SK-N-SH (cell line): ENCODE measurements at regions not wholly inside any gene's neighbourhood (a gene's known extent, or its start where the extent isn't known, plus 50 kb on each side); places are given as distances from the start of the nearest gene placed in this dataset.

Experiments used
- CTCF ChIA-PET: fragments of 300-600, 350-600 bp; formaldehyde crosslinking; extraction: SDS; loops from one replicate; lab custom pipeline; 2021; lab: Yijun Ruan, JAX
- POLR2A ChIA-PET: fragments of 350-600 bp; sonication (Branson Sonifier 250); formaldehyde crosslinking; extraction: SDS; loops from one replicate; lab custom pipeline; 2020; ENCODE audit warnings: antibody characterized with exemption, inconsistent platforms; lab: Yijun Ruan, JAX
- DNase-seq: peaks from one replicate; pipeline ENCODE4 v3.0.0; 2012
- H2AFZ ChIP-seq: fragments of 200-600 bp; sonication (generic); 2 replicates; pipeline ENCODE4 v1.8.1; 2016; ENCODE audit warnings: antibody characterized with exemption, mild to moderate bottlenecking, low read depth
- H3F3A ChIP-seq: fragments of 200-600 bp; sonication (generic); replicated peaks from 2 replicates; pipeline ENCODE3; 2016; ENCODE audit warnings: antibody characterized with exemption, mild to moderate bottlenecking; ENCODE audit not compliant: insufficient read depth
- H3K27ac ChIP-seq, 2 experiments: fragments of 200-500 bp in 1 of 2; fragments of 200-600 bp in 1 of 2; sonication (Bioruptor generic) in 1 of 2; sonication (generic), shearing (Covaris generic) in 1 of 2; 2 replicates each; pipeline versions ENCODE4 v1.5.1 to v1.6.1; 2014 to 2016; ENCODE audit warnings: low read depth in 2 of 2, inconsistent platforms in 1 of 2, low read length in 1 of 2, mild to moderate bottlenecking in 1 of 2, mixed read lengths in 1 of 2
- H3K27me3 ChIP-seq: fragments of 200-600 bp; sonication (generic), shearing (Covaris generic); 2 replicates; pipeline ENCODE4 v1.6.1; 2016; ENCODE audit warnings: mixed run types; ENCODE audit not compliant: insufficient read depth
- H3K36me3 ChIP-seq, 2 experiments: fragments of 200-500 bp in 1 of 2; fragments of 200-600 bp in 1 of 2; sonication (Bioruptor generic) in 1 of 2; sonication (generic) in 1 of 2; replicated peaks in 1 of 2; 2 replicates each; pipeline versions ENCODE3 to v1.5.1; 2014 to 2016; ENCODE audit warnings: low read length in 1 of 2, mild to moderate bottlenecking in 1 of 2; ENCODE audit not compliant: insufficient read depth in 2 of 2, control insufficient read depth in 1 of 2
- H3K4me1 ChIP-seq, 2 experiments: fragments of 200-500 bp in 1 of 2; fragments of 200-600 bp in 1 of 2; sonication (Bioruptor generic) in 1 of 2; sonication (generic), shearing (Covaris generic) in 1 of 2; 2 replicates each; pipeline versions ENCODE4 v1.5.1 to v1.6.1; 2014 to 2016; ENCODE audit warnings: low read depth in 1 of 2, low read length in 1 of 2, mixed run types in 1 of 2; ENCODE audit not compliant: insufficient read depth in 2 of 2, control insufficient read depth in 1 of 2
- H3K4me2 ChIP-seq: fragments of 200-600 bp; sonication (generic), shearing (Covaris generic); 2 replicates; pipeline ENCODE4 v1.6.1; 2017; ENCODE audit warnings: mixed run types
- H3K4me3 ChIP-seq, 2 experiments: fragments of 200-500 bp in 1 of 2; fragments of 200-600 bp in 1 of 2; sonication (Bioruptor generic) in 1 of 2; sonication (generic), shearing (Covaris generic) in 1 of 2; 2 replicates each; pipeline versions ENCODE4 v1.5.1 to v1.8.1; 2014 to 2016; ENCODE audit warnings: low read depth in 2 of 2, inconsistent platforms in 1 of 2, low read length in 1 of 2, mild to moderate bottlenecking in 1 of 2, mixed read lengths in 1 of 2, moderate library complexity in 1 of 2
- H3K79me2 ChIP-seq: fragments of 200-600 bp; sonication (generic); 2 replicates; pipeline ENCODE4 v1.8.1; 2017; ENCODE audit warnings: mild to moderate bottlenecking; ENCODE audit not compliant: insufficient read depth
- H3K9ac ChIP-seq: fragments of 200-600 bp; sonication (generic); 2 replicates; pipeline ENCODE4 v1.6.1; 2017; ENCODE audit warnings: mixed run types
- H3K9me2 ChIP-seq: fragments of 200-600 bp; sonication (generic); 2 replicates; pipeline ENCODE4 v1.6.1; 2017; ENCODE audit warnings: mixed run types
- H3K9me3 ChIP-seq: fragments of 200-600 bp; sonication (generic); 2 replicates; pipeline ENCODE4 v1.6.1; 2017; ENCODE audit warnings: mixed run types, mild to moderate bottlenecking, moderate library complexity
- H4K20me1 ChIP-seq: fragments of 200-600 bp; sonication (generic); 2 replicates; pipeline ENCODE4 v1.6.1; 2017; ENCODE audit warnings: mild to moderate bottlenecking, mixed run types; ENCODE audit not compliant: insufficient read depth
- CHD2 ChIP-seq: fragments of 150-350 bp; IDR thresholded peaks from 2 replicates; pipeline ENCODE4 v1.6.1; 2018; ENCODE audit warnings: low read length; ENCODE audit not compliant: partially characterized antibody
- CTCF ChIP-seq: fragments of 200-600 bp; sonication (generic); IDR thresholded peaks from 2 replicates; pipeline ENCODE4 v1.6.1; 2017; ENCODE audit warnings: antibody characterized with exemption, mild to moderate bottlenecking, moderate library complexity
- ELF1 ChIP-seq: IDR thresholded peaks from 2 replicates; pipeline ENCODE4 v1.4.0; 2012
- EP300 ChIP-seq, 2 experiments: IDR thresholded peaks; 2 replicates each; pipeline versions ENCODE4 v1.4.0 to v1.6.1; 2012; ENCODE audit warnings: borderline replicate concordance in 1 of 2, low read depth in 1 of 2, low read length in 1 of 2
- FOSL2 ChIP-seq: IDR thresholded peaks from 2 replicates; pipeline ENCODE4 v1.4.0; 2012; ENCODE audit warnings: low read depth, mild to moderate bottlenecking, moderate library complexity, borderline replicate concordance
- FOXJ3 ChIP-seq: sonication (generic); formaldehyde crosslinking; IDR thresholded peaks from 2 replicates; pipeline ENCODE4 v1.5.1; 2020; ENCODE audit warnings: mild to moderate bottlenecking, missing genetic modification reagents
- FOXM1 ChIP-seq: IDR thresholded peaks from 2 replicates; pipeline ENCODE4 v1.4.0; 2012; ENCODE audit warnings: low read depth, mild to moderate bottlenecking
- GABPA ChIP-seq: IDR thresholded peaks from 2 replicates; pipeline ENCODE4 v1.4.0; 2012; ENCODE audit warnings: low read depth, mild to moderate bottlenecking
- GATA2 ChIP-seq: sonication (generic); formaldehyde crosslinking; IDR thresholded peaks from 2 replicates; pipeline ENCODE4 v1.5.0; 2020; ENCODE audit warnings: mild to moderate bottlenecking, missing genetic modification reagents
- IRF3 ChIP-seq: fragments of 150-350 bp; IDR thresholded peaks from 2 replicates; pipeline ENCODE4 v1.6.1; 2016; ENCODE audit warnings: mild to moderate bottlenecking, low read depth, low read length
- JUND ChIP-seq: IDR thresholded peaks from 2 replicates; pipeline ENCODE4 v1.4.0; 2012
- MAX ChIP-seq: IDR thresholded peaks from 2 replicates; pipeline ENCODE4 v1.4.0; 2012; ENCODE audit warnings: low read depth
- MXI1 ChIP-seq: IDR thresholded peaks from 2 replicates; pipeline ENCODE4 v1.6.1; 2012; ENCODE audit warnings: mild to moderate bottlenecking, low read depth, low read length, improper control_type of control experiment
- NFIC ChIP-seq: IDR thresholded peaks from 2 replicates; pipeline ENCODE4 v1.4.0; 2012; ENCODE audit warnings: borderline replicate concordance
- PBX3 ChIP-seq: IDR thresholded peaks from 2 replicates; pipeline ENCODE4; 2012
- POLR2AphosphoS5 ChIP-seq: IDR thresholded peaks from 2 replicates; pipeline ENCODE4 v1.6.1; 2012; ENCODE audit warnings: low read depth, low read length
- RAD21 ChIP-seq: IDR thresholded peaks from 2 replicates; pipeline ENCODE4 v1.6.1; 2012; ENCODE audit warnings: mild to moderate bottlenecking, low read length
- RCOR1 ChIP-seq: fragments of 150-350 bp; IDR thresholded peaks from 2 replicates; pipeline ENCODE4 v1.6.1; 2017; ENCODE audit warnings: antibody characterized with exemption, low read length
- RXRA ChIP-seq: IDR thresholded peaks from 2 replicates; pipeline ENCODE4 v1.4.0; 2012; ENCODE audit warnings: low read depth, mild to moderate bottlenecking, borderline replicate concordance
- SIN3A ChIP-seq: IDR thresholded peaks from 2 replicates; pipeline ENCODE4 v1.6.1; 2012; ENCODE audit warnings: low read depth, mild to moderate bottlenecking, low read length, moderate library complexity, borderline replicate concordance
- TAF1 ChIP-seq: IDR thresholded peaks from 2 replicates; pipeline ENCODE4 v1.6.1; 2012; ENCODE audit warnings: low read depth, mild to moderate bottlenecking, low read length, moderate library complexity, borderline replicate concordance
- TEAD4 ChIP-seq: IDR thresholded peaks from 2 replicates; pipeline ENCODE4 v1.4.0; 2012; ENCODE audit warnings: mild to moderate bottlenecking, borderline replicate concordance; ENCODE audit not compliant: insufficient read depth
- USF1 ChIP-seq: IDR thresholded peaks from 2 replicates; pipeline ENCODE4 v1.4.0; 2012; ENCODE audit warnings: low read depth, borderline replicate concordance
- WGBS: methylation state at CpG from one replicate; pipeline ENCODE4 v1.1.6; 2017; ENCODE audit warnings: low lambda C conversion rate; 5-methylcytosine and 5-hydroxymethylcytosine counted together

- Histone ChIP-seq H3F3A (no peaks in the 10 kb centered on the region), H4K20me1 (no peaks in the 10 kb centered on the region), H3K4me3 (no peak overlapping the region), H3K9me3 (no peaks in the 10 kb centered on the region), H3K27me3 (no peaks in the 10 kb centered on the region), H3K36me3 (no peaks in the 10 kb centered on the region), H2AFZ (no peak overlapping the region), H3K9me2 (no peaks in the 10 kb centered on the region), H3K9ac (no peak overlapping the region), H3K4me2 (no peak overlapping the region), H3K4me1 (no peaks in the 10 kb centered on the region), H3K79me2 (no peaks in the 10 kb centered on the region), H3K27ac (no peak overlapping the region)
- 8% methylated on average over 1 of the region's 1 CpG for WGBS
- DNase-seq = no peak
- no peak for TF ChIP-seq TAF1
- TF ChIP-seq RXRA = no peak
- no peak for TF ChIP-seq MXI1
- no peak for TF ChIP-seq IRF3
- no peak for TF ChIP-seq JUND
- no peak for TF ChIP-seq FOSL2
- no peak for TF ChIP-seq CHD2
- no peak for TF ChIP-seq EP300 (IDR thresholded peaks at IDR 0.05; ENCODE audit: borderline replicate concordance in 1 of 2, low read depth in 1 of 2, low read length in 1 of 2)
- TF ChIP-seq FOXM1 = no peak
- ChIA-PET CTCF (no interaction called here), POLR2A (no interaction called here)
Observed at GRCh38 chr4:131013226-131013625, 1917.3 kb downstream of the C4orf33 start.

- Histone ChIP-seq H4K20me1 (no peaks in the 10 kb centered on the region), H3K4me1 (no peaks in the 10 kb centered on the region), H3K9ac (no peak overlapping the region), H3K4me3 (no peak overlapping the region), H3K9me3 (no peaks in the 10 kb centered on the region), H2AFZ (no peak overlapping the region), H3F3A (no peaks in the 10 kb centered on the region), H3K36me3 (no peaks in the 10 kb centered on the region), H3K79me2 (no peaks in the 10 kb centered on the region), H3K4me2 (no peak overlapping the region), H3K27me3 (no peaks in the 10 kb centered on the region), H3K9me2 (no peaks in the 10 kb centered on the region), H3K27ac (no peak overlapping the region)
- DNase-seq = no peak
- ChIA-PET CTCF (no interaction called here), POLR2A (no interaction called here)
- 40% methylated on average over 9 of the region's 9 CpGs for WGBS
- TF ChIP-seq NFIC = no peak
- no peak for TF ChIP-seq IRF3
- no peak for TF ChIP-seq ELF1
- TF ChIP-seq GATA2 = no peak
- TF ChIP-seq FOXJ3 (CRISPR knock-in tag) = no peak
- no peak for TF ChIP-seq FOXM1
- TF ChIP-seq GABPA = no peak
- TF ChIP-seq TEAD4 = no peak
- TF ChIP-seq CTCF = no peak
- no peak for TF ChIP-seq POLR2AphosphoS5
- no peak for TF ChIP-seq TAF1
- no peak for TF ChIP-seq RCOR1
- no peak for TF ChIP-seq EP300 (IDR thresholded peaks at IDR 0.05; ENCODE audit: borderline replicate concordance in 1 of 2, low read depth in 1 of 2, low read length in 1 of 2)
- no peak for TF ChIP-seq PBX3
- TF ChIP-seq USF1 = no peak
- TF ChIP-seq SIN3A = no peak
- TF ChIP-seq RAD21 = no peak
- no peak for TF ChIP-seq MAX
- no peak for TF ChIP-seq JUND
Observed at GRCh38 chr4:131026771-131027170, 1930.8 kb downstream of the C4orf33 start.
